HG03571 (cell line): ENCODE measurements at regions not wholly inside any gene's neighbourhood (a gene's known extent, or its start where the extent isn't known, plus 50 kb on each side); places are given as distances from the start of the nearest gene placed in this dataset.
"Not testable (repeated sequence)": the region's sequence is repeated elsewhere in the genome, so short reads cannot be mapped to it uniquely, and the experiment has no call there.

Experiments used
- ATAC-seq: cut with Tn5 transposase; IDR thresholded peaks from one replicate; pipeline ENCODE4 v1.9.1; 2021; ENCODE audit not compliant: unreplicated experiment

DNA sequence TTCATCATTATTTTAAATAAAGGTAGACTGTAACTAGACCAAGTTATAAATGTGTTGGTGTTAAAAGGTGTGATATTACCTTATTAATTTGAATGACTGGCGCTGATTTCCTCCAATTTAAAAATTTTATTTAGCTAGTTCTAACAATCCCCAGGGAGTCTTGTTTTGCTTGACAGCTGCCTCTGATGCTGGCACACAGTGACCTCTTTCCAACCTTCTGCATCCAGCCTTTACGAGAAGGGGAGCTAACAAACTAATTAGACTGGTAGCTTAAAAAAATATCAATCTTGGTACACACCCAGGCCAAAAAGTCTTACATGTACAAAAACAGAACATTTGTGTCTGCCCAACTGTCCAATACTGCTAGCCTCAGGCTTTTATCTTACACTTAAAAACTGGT lies 51.8 kb upstream of the ENPEP start:
- ATAC-seq, result no peak

DNA sequence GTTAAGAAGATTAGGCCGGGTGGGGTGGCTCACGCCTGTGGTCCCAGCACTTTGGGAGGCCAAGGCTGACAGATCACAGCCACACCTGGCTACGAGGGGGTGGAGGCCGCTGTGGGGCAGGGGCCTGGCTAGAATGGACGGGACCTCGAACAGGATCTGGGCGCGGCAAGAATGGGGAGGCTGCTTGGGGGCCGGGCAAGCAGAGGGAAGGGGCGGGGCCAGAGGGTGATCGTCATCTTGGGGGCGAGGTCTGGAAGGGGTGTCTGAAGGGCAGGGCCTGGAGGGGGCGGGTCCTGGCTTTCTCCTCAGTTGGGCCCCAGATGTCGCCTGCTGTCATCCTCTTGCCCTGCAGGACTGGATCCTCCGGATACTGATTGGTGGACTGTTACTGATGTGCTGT lies 57.3 kb upstream of the ENPEP start:
- ATAC-seq, result no peak

DNA sequence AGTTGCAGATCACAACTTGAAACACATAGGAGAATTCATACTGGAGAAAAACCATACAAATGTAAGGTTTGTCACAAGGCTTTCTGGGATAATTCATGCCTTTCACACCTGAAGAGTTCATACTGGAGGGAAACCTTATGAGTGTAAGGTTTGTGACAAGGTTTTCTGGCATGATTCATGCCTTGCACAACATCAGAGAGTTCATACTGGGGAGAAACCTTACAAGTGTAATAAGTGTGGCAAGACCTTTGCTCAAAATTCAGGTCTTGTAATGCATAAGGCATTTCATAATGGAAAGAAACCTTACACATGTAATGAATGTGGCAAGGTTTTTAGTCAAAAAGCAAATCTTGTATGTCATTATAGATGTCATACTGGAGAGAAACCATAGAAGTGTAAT lies 58.8 kb upstream of the ENPEP start:
- ATAC-seq, result no peak

- no peak for ATAC-seq
Measured at GRCh38 chr4:110415478-110415877, 60.5 kb upstream of the ENPEP start.

DNA sequence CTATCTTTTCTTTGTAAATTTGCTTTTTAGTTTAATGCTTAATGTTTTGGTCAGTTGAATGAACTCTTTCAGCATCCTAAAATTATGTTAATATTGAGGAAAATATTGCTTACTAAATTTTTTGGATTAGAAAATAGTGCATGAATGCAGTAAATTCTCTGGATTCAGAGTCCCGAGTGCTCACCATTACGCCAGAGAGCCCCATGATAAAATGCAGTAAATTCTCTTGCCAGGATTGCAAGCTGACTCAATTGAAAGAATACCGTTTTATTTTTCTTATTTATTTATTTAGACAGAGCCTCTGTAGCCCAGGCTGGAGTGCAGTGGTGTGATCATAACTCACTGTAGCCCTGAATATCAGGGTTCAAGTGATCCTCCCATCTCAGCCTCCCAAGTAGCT lies 60.9 kb upstream of the ENPEP start:
- no peak for ATAC-seq

- no peak for ATAC-seq
Measured at GRCh38 chr4:110414561-110414920, 61.4 kb upstream of the ENPEP start.

DNA sequence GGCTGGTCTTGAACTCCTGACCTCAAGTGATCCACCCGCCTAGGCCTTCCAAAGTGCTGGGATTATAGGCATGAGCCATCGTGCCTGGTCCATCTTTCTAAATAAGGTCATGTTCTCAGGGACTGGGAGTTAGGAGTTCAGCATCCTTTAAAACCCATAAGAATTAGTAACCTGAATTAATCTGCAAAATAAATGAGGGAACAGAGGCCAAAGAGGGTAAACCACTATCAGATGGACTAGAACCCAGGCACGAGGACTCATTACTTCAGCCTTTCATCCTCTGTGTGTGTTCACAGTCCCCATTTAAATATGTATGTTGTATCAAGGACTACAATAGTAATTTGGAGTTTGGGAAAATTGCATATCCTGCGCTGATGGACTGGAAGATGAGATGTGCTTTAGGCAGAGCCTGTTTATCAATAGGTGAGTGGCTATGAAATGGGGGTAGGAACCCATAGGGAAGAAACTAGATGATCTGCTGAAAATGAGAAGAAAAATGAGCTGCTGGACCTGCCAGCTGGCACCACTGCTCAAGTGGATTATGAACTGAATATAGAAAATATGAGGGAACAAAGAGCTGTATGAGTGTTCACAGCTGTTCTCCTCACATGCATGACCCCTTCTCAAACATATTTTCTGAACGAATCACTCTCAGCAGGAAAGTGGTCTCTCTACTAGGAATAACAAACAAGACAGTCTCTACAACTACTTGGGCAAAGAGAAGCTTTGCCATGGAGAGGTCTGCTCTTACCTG lies 62.0 kb upstream of the ENPEP start:
- not testable (repeated sequence) for ATAC-seq

- no peak for ATAC-seq
Measured at GRCh38 chr4:110412354-110413065, 63.4 kb upstream of the ENPEP start.

DNA sequence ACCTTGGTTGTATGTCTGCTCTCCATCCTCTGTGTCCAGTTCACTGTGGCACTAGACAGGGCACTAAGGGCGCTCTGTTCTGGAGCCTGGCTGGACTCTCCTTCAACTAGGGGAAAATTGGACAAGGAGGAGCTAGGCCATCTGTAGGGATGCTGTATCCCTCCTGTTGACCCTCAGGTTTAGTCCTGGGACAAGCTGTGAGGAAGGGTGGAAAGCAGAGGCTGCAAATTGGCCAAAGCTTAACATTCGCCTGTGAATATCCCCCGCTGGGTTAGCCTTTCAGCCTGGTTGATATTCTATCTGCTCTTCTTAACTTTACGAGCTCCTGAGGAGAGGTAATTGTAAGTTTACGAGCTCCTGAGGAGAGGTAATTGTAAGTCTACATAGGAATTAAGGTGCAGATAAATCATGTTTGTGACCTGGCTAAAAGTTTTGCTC lies 64.4 kb upstream of the ENPEP start:
- ATAC-seq, result no peak

DNA sequence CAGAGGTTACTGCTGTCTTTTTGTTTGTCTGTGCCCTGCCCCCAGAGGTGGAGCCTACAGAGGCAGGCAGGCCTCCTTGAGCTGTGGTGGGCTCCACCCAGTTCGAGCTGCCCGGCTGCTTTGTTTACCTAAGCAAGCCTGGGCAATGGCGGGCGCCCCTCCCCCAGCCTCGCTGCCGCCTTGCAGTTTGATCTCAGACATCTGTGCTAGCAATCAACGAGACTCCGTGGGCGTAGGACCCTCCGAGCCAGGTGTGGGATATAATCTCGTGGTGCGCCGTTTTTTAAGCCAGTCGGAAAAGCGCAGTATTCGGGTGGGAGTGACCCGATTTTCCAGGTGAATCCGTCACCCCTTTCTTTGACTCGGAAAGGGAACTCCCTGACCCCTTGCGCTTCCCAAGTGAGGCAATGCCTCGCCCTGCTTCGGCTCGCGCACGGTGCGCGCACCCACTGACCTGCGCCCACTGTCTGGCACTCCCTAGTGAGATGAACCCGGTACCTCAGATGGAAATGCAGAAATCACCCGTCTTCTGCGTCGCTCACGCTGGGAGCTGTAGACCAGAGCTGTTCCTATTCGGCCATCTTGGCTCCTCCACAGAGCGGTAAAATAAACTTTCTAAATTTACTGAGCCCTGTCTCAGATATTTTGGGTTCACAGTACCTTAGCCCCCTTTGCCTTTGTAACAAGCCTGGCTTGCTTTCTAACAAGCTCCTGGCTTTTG lies 64.9 kb upstream of the ENPEP start:
- ATAC-seq, result not testable (repeated sequence)

DNA sequence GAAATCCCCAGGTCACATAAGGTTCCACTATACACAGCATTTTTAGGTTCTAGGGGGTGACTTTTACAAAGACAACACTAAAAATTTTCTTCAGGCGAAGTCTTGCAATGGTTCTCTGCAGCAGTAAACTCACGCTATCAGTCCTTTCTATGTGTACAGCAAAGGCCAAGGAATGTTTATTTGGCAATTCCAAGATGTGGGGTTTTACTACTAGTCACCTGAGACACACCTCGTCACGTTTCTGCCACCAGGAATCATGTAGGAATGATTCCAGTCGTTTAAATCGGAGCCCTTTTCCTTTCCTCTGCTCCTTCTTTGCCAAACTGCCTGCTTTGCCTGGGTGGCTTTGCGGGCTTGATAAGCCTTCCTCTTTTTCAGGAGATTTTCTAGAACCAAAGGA lies 75.9 kb upstream of the ENPEP start:
- ATAC-seq, result no peak

- ATAC-seq, result not testable (repeated sequence)
Measured at GRCh38 chr4:110399046-110399445, 76.9 kb upstream of the ENPEP start.

GRCh38 chr4:110396963-110397362 lies 79.0 kb upstream of the ENPEP start:
- ATAC-seq, result no peak

- no peak for ATAC-seq
Measured at GRCh38 chr4:110395421-110395820, 80.5 kb upstream of the ENPEP start.

- ATAC-seq, result no peak
Measured at GRCh38 chr4:110394871-110395270, 81.1 kb upstream of the ENPEP start.

GRCh38 chr4:110381784-110382183 lies 94.2 kb upstream of the ENPEP start:
- no peak for ATAC-seq

- no peak for ATAC-seq
Measured at GRCh38 chr4:110372485-110372884, 103.5 kb upstream of the ENPEP start.

GRCh38 chr4:110371016-110371770 lies 104.8 kb upstream of the ENPEP start:
- no peak for ATAC-seq

DNA sequence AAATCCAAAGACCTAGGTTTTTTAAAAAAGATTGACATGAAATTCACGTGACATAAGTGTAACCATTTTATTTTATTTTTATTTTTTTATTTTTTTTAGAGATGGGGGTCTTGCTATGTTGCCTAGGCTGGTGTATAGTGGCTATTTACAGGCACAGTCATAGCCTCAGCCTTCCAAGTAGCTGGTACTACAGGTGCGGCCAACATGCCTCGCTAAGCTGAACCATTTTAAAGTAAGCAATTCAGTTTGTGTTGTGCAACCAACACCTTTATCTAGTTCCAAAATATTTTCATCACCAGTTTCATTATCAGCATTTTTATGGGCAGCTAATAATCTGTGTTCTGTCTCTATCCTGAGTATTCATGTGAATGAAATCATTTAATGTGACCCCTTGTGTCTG lies 107.5 kb upstream of the ENPEP start:
- no peak for ATAC-seq

DNA sequence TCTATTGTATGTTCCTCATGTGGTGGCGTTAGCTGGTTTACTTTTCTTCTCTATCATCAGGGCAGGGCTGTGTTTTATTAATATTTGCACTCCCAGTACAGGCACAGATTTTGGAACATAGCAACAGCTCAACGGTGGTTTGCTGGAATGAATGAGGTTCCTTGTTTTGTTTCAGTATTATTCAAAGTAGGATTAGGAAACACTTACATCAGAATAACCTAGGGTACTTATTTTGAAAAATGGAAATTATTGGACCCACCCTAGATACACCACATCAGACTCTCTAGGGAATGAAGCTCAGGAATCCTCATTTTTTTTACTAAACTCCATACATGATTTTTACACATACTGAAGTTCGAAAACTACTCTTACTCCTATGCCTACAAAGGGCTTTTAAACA lies 108.8 kb upstream of the ENPEP start:
- ATAC-seq, result no peak

DNA sequence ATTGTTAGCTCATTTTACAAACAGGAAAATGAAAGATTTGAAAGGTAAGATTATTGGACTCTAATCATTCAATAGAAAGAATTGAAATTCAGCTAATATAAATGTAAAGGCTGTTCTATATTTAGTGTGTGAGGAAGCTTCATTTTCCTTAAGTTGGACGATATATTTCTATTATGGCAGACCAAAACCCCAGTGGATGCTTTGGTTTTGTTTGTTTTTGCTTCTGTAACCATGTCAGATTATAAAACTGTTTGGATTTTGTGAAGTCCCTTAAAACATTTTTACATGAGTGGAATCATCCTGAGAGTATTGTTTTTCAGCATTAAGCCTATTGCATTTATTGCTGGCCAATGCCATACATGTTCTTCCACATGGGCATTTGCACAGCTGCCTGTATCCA lies 110.2 kb upstream of the ENPEP start:
- ATAC-seq, result no peak
